PFSK-1 (cell line): ENCODE measurements at regions not wholly inside any gene's neighbourhood (a gene's known extent, or its start where the extent isn't known, plus 50 kb on each side); places are given as distances from the start of the nearest gene placed in this dataset.

Source experiments
- POLR2AphosphoS5 ChIP-seq: IDR thresholded peaks from 2 replicates; pipeline ENCODE4 v1.6.1; 2012; ENCODE audit warnings: low read depth, mild to moderate bottlenecking, control low read depth, low read length, moderate library complexity
- REST ChIP-seq, 2 experiments: IDR thresholded peaks; 2 replicates each; pipeline versions ENCODE4 v1.6.1 to v1.8.0; 2011 to 2012; ENCODE audit warnings: low read depth in 2 of 2, low read length in 2 of 2, control low read depth in 1 of 2, inconsistent platforms in 1 of 2, mild to moderate bottlenecking in 1 of 2, moderate library complexity in 1 of 2; ENCODE audit not compliant: insufficient read depth in 1 of 2
- SIN3A ChIP-seq: IDR thresholded peaks from 2 replicates; pipeline ENCODE4 v1.6.1; 2012; ENCODE audit warnings: mild to moderate bottlenecking, low read length, moderate library complexity, borderline replicate concordance; ENCODE audit not compliant: insufficient read depth
- TAF1 ChIP-seq: IDR thresholded peaks from 2 replicates; pipeline ENCODE4 v1.6.1; 2012; ENCODE audit warnings: low read length, control low read depth, borderline replicate concordance; ENCODE audit not compliant: insufficient read depth

GRCh38 chr6:125586605-125587004 lies 162.8 kb upstream of the HEY2 start:
- TF ChIP-seq REST (IDR thresholded peaks at IDR 0.05; ENCODE audit: insufficient read depth in 1 of 2, low read depth in 2 of 2, low read length in 2 of 2) (no peak), POLR2AphosphoS5 (no peak), TAF1 (no peak), SIN3A (no peak)
